Sciatic nerve (tissue), 2 donors: ENCODE measurements at regions not wholly inside any gene's neighbourhood (a gene's known extent, or its start where the extent isn't known, plus 50 kb on each side); places are given as distances from the start of the nearest gene placed in this dataset.
"Not testable (repeated sequence)": the region's sequence is repeated elsewhere in the genome, so short reads cannot be mapped to it uniquely, and the experiment has no call there.

Experiments
- ATAC-seq: fragments of 200-7000 bp; cut with Tn5 transposase; one replicate; pipeline ENCODE4 v1.9.1; 2020; ENCODE audit warnings: mild to moderate bottlenecking, moderate library complexity
- DNase-seq: peaks from one replicate; pipeline ENCODE4 v3.0.0-alpha.2; 2020; ENCODE audit warnings: low spot score
- intact Hi-C: fragments of 100-400 bp; cut with DNase I; formaldehyde crosslinking; loops from one replicate; pipeline ENCODE4 v1.14.2; 2022
- donor health status: DM: no; HTN: no; CAD: no.
- donor health status: DM: no; HTN: no; CAD: no.

DNA sequence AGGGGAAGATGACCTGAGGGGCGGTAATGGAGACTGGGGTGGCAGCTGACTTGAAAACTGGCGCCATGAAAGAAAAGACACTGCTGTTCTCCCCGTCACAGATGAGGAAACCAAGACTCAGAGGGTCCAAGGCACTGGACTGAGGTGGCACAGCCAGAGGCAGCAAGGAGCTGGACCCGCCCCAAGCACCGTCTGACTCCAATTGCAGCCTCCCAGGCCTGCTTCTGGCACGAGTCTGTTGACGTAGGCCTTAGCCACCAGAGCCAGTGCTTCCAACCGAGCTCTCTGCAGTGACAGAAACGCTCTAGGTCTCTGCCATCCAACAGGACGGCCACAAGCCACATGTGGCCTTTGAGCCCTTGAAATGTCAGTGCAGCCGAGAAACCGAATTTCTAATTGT, 193.2 kb downstream of the OLFM1 start:
- no peak for ATAC-seq
- no peak for DNase-seq

DNA sequence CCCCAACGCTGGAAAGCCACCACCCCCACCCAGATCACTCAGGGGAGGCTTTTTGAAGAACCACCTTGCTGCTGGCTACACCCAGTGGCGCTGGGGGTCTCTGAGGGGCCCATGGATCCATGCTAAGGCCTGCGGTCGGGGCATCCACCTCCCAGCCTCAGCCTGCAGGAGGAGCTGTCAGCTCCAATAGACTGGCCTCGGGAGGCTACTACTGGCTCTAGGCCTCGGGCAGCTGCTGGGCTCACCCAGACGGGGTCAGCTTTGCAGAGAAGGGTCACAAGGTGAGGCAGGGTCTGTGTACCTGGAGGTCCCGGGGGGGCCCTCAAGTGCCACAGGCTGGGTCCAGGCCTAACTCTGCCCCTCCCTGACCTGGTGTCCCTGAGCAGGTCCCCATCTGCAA, 193.7 kb downstream of the OLFM1 start:
- no peak for ATAC-seq
- DNase-seq, result no peak

More for the DNA sequence above, 193.2 kb downstream of the OLFM1 start:
- intact Hi-C loops, result no loop called here

DNA sequence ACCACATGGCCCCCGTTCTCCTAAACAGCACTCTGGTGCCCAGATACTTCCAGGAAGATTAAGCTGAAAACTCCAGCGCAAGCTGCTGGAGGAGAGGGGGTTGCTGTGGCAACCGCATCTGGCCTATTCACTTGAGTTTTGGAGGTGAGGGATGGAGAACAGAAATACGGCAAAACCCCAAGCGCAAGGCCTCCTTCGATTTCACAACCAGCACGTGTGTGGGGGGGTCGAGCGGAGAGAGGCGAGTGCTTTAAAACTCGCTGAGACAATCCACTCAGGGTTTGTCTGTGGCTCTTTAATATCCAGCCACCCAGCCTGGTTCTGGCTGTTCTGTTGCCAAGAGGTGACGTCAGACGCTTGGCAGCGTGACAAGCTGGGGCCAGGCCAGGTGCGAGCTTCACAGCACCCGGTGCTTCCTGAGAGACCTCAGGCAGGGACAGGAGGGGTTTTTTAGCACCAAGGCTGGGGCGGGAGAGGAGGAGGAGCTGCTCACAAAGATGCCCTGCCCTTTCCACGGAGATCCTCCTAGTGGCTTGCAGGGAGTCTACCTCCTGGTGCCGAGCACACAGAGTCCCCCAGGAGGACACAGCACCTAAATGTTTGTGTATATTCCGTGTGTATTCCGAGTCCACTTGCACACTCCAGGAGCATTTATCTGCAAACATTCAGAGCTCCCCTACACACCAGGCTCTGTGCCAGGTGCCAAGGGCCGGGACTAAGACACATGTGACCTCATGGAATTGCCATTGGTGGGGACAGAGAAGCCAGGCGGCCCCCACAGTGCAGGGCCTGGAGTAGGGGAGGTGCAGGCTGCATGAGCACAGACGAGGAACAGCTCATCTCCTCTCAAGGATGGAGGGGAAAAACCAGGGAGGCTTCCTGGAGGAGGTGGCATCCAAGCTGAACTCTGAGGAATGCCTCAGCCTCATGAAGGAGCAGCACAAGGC, 194.6 kb downstream of the OLFM1 start:
- DNase-seq (peak; percentile 69), ATAC-seq (peak; percentile 68)
- intact Hi-C loops, result no loop called here

More for the DNA sequence above, 193.7 kb downstream of the OLFM1 start:
- intact Hi-C loops, result no loop called here

DNA sequence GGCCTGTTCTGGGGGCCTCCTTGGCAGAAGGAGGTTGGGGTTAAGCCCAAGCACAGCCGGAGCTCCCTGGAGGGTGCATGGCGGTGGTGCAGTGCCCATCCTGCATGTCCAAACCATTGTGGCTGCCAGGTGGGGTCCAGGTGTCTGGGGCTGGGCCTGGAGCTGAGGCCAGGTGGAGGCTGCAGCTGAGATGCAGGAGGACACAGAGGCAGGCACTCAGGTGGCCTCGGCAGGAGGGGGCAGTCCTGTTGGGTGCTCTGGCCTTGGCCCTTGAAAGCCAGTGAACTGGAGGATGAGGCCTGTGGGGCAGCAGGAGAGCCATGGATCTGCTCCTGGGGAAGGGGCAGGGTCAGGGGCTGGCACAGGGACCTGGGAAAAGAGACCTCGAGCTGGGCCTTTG, 195.3 kb downstream of the OLFM1 start:
- intact Hi-C loops, result no loop called here
- DNase-seq (no peak), ATAC-seq (no peak)

DNA sequence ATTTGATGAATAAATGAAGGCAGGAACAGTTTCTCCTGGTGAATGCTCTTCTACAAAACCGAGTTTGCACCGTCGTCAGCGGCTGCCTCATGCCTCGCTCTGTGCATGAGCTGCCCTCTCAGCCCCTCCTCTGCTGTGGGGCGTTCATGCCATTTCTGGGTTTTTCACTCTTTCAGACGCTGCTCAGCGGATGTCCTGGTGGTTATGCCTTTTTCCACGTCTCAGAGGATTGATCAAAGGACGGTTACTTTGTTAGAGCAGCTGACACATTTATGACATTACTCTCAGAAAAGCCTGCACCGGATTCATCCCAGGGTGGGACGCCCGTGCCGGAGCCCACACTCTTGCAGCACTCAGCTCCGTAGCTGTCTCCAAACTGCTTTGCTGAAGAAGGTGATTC, 195.9 kb upstream of the PPP1R26 start:
- DNase-seq (no peak), ATAC-seq (no peak)
- intact Hi-C loops, result no loop called here

DNA sequence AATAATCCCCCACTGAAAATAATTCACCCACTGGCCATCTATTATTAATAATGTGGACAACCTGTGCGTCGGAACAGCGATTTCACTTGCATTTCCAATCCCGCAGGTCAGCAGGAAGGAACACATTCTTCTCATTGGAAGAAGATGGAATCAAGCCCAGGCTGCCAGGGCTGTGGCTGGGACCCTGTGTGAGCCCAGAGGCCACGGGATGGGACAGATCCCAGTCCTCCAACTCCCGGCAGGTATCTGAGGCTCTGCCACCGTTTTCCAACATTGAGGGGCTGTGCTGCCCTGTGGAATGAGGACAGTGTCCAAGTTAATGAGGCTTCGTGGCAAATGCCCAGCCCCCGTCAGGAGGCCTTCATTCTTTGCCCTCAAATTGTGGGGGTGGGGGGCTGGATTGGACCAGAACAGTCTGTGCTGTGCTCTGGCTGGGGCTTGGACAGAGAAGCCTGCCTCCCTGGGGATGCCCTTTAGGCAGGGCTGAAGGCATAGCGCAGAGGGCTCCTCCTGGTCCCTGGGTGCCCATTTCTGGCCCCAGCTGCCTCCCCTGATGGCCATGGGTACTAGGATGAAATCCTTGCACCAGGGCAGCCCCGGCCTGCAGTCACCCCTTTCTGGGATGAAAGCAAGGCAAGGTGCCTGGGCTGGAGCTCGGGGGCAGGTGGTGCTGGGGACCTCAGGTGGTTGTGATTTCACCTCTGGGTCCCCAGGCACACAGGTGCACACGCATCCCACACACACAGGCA, 195.0 kb upstream of the PPP1R26 start:
- ATAC-seq, result no peak
- intact Hi-C loops, result no loop called here
- DNase-seq, result no peak

DNA sequence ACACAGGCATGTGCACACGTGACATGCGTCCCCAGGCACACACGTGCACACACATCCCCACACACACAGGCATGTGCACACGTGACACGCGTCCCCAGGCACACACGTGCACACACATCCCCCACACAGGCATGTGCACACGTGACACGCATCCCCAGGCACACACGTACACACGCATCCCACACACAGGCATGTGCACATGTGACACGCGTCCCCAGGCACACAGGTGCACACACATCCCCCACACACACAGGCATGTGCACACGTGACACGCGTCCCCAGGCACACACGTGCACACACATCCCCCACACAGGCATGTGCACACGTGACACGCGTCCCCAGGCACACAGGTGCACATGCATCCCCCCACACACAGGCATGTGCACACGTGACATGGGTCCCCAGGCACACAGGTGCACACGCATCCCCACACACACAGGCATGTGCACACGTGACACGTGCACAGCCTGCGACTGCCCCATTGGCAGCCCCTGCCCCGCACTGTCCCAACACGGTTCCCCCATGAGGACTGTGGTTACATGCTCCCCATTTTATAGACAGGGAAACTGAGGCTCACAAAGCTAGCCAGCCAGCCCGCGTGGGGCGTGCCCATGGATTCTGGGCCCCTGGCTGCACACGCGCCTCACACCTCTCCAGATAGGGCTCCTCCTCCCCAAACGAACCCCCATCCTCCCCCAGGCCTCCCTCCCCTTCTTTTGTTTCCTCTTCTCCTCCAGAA, 193.2 kb upstream of the PPP1R26 start:
- DNase-seq, intact Hi-C loops, ATAC-seq: not testable (repeated sequence)

DNA sequence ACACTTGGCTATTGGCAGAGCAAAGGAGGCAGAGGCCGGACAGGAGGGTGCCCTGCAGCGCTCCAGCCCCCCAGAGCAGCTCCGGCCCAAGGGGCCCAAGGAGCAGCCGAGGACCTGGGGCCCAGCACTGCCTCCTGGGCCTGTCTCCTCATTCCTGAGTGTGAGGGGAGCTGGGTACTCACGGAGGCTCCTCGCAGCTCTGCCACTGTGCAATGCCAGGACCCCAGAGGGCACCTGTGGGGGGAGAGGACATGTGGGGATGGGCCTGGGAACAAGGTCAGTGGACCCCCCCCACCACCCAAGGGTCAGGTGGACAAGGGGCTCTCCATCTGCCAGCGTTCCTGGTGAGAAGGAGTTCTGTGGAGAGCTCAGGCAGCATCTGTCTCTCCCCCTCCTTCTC, 192.6 kb upstream of the PPP1R26 start:
- no peak for DNase-seq

DNA sequence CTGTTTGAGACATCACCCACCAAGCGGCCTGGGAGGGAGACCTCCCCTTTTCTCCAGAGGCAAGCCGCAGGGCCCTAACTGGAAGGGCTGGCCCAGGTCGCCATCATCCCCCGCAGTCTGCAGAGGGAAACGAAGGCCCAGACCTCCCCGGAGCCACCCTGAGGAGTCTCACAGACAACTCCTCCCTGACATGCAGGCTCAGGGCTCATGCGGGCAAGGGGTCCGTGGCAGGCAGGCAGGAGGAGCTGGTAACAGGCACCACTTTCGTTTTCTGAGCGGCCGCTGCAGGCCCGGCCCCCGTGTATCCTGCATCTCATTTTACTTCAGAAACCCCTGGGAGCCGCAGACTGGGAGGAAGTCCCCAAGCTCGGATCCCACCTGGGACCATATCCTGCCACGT, 192.0 kb upstream of the PPP1R26 start:
- intact Hi-C loops, result no loop called here
- DNase-seq, result no peak
- ATAC-seq, result no peak

More for the DNA sequence above, 192.6 kb upstream of the PPP1R26 start:
- no peak for ATAC-seq
- intact Hi-C loops, result no loop called here

DNA sequence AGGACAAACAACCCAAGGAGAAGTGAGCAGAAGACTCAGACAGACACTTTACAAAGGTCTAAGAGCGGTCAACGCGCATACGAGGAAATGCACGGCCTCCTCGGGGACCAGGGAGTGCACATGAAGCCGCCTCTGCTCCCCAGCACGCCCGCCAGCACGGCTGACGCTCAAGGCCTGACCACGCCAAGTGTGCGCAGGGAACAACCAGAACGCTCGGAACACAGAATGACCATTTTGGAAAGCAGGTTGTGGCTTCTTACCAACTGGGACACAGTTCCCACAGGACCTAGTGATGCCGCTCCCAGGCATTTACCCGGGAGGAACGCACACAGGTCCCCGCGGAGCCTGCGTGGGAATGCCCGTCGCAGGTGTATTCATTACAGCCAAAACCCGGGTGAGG, 191.5 kb upstream of the PPP1R26 start:
- DNase-seq (no peak), ATAC-seq (no peak)
- intact Hi-C loops, result no loop called here

DNA sequence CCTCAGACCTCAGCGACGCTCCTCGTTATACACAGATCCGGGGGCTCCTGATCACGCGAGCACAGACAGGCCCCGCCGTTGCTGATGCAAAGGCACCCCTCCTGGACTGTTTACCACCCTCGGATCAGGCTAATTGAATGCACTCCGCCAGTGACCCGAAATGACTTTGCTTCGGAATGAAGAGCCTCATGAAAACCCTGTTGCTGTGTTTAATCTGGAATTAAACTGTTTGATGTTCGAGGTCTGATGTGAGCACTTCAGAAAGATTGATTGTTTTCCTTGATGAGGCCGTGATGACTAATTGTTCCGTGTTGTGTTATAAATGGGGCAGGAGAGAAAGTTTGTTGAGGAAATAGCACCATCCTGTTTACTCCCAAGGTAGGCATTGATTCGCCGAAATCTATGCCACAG, 190.5 kb upstream of the PPP1R26 start:
- DNase-seq, result no peak
- no peak for ATAC-seq
- intact Hi-C loops, result no loop called here

DNA sequence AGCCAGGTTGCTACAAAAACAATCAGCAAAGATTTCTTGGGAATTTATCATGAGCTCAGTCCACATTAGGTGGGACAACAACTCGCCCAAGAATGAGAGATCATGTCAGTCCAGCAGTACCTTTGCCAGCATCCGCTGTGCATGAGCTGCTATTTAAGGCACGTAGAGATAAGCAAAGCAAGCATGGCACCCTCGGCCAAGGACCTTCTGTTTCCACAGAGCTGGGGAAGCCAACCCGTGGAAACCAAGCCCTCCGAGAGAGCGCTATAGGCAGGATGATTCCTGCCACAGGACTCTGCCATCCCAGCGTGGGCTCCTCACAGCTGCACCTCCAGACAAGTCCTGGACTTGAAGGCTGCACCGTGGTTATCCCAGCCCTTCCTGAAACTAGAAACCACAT, 189.5 kb upstream of the PPP1R26 start:
- ATAC-seq, result no peak
- DNase-seq, result no peak
- intact Hi-C loops, result no loop called here

DNA sequence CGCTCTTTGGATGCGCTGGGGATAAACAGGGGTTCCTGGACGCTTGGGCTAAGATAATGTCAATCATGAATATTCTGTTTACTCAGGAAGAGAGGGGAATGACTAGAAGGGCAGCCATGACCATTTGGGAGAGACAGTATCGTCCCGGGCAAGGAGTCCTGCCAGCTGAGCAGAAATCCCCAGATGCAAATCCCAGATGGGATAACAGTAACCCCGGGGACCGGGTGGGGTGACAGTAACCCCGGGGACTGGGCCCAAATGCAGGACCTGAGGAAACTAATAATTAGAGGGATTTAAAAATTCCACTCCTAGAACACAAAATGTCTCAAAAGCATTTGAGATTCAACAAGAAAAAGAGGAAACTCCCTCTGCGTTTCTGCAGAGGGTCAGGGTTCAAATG, 189.0 kb upstream of the PPP1R26 start:
- intact Hi-C loops, result no loop called here
- ATAC-seq (no peak), DNase-seq (no peak)

DNA sequence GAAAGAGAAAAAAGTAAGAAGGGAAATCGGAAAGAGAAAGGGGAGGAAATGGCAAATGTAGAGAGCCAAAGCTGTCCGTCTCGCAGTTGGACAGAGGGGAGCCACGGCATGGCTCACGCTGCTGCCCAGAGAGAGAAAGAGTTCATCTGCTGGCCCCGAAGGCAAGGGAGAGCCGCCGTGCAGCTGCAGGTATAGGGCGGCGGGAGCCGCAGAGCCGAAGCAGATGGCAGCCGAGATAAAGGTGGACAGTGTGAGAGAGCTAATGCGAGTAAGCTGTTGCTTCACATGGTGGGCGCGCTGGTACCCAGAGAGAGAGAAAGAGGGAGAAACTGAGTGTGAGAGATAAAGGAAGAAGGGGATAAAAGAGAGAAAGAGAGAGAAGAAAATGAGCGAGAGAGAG, 188.4 kb upstream of the PPP1R26 start:
- intact Hi-C loops, result no loop called here
- ATAC-seq (no peak), DNase-seq (no peak)

DNA sequence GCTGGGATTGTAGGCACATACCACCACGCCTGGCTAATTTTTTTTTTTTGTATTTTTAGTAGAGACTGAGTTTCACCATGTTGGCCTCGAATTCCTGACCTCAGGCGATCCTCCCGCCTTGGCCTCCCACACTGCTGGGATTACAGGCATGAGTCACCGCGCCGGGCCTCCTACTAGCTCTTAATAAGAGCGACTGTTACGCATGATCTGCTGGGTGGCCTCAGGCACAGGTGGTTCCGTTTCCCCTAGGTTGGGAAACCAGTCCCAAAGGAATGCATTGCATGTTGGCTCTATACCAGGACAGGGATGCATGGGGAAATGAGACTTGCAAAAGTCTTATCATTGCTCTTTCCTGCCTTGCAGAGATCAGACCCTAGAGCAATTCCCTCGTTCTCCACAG, 184.7 kb upstream of the PPP1R26 start:
- DNase-seq (no peak), ATAC-seq (no peak)
- intact Hi-C loops, result no loop called here

DNA sequence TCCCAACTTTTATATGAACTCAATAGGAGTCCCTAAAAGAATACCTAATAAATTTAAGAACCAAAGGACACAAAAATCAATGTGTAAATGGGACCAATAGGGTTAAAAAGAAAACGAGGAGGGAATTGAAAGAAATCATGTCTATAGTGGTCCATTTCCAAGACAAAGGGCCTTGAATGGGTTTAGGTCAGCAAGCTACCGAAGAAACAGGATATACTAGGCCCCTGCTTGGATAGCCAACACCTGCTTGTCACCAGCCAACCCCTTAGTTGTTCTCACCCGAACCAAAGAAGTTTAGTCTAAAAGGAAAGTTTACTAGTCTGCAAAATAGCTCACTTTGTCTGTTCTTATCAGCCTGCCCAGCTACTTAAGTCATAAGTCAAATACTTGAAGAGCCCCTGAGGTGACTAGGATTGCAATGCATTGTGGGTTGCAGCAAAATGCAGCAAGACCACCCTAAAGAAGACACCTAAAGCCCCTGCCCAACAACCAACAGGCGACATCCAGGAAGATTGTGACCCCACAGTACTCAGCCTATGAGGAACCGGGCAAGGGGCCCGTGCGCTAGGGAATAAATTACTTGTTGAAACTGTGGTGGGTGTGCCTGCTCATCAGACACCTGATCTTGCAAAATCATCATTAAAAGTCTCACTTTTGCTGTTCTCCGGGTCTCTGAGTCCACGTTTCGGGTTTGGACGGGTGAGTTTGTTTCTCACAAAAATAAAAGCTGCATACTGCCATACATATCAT, 183.9 kb upstream of the PPP1R26 start:
- no peak for DNase-seq
- intact Hi-C loops, result no loop called here
- ATAC-seq, result no peak

DNA sequence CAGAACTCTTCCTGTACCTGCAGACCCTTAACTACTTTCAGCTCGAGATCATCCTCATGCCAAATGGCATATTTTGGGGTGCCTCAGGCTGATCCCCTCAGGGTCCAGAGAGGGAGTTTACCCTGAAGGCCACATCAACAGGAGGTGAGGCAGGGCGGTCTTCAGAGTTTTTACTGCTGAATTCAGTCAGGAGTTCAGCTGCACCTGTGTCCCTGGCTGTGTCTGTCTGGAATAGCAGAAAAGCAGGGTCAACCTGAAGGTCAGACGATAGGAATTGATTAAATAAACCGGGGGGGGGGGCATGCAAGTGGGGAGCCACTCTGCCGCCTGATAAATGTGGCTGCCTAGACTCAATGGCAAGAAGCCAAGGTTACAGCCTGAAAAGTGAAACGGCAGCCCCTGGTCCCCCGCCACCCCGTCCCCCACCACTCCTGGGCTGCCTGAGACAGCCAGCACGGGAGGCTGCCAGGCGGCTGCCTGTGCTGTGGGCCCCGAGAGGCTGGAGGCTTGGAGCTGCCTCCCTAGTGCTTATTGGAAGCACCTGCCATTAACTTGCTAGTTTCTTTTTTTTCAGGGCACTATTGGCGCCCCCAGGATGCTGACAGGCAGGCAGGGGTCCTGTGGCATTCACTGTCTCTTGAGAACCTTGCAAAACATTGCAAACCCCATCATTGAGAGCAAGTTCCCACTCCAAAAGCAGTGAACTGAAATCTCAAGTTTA, 182.7 kb upstream of the PPP1R26 start:
- intact Hi-C loops, result no loop called here
- DNase-seq, result no peak

DNA sequence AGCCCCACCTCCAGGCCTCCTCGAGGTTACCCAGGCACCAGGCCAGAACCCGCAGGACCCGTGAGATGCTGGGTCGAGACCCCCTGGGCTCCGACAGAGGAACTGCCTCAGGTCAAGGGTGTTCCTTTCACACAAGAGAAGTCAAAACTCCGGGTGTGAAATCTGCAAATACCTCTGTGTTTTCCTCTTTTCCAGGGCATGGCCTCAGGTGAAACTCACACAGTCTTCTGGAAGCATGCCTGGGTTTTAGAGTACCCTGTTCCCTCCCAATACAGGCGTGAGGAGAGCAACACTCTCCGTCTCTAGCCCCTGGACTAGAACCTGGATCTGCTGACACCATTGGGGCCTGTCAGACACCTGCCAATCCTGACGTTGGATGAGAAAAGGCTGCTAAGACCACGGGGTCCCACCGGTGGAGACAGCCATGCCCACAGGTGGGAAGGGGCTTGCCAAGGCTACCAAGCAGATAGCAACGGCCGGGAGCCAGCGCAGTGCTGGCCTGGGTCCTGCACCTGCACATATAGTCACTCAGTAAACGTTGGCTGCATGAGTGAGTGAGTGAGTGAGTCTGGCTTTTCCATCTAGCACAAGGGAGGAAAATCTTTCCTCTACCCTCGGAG, 182.0 kb upstream of the PPP1R26 start:
- DNase-seq, result no peak
- no peak for ATAC-seq
- intact Hi-C loops, result no loop called here

More for the DNA sequence above, 182.7 kb upstream of the PPP1R26 start:
- ATAC-seq, result no peak
